ENCODE measurements at regions not wholly inside any gene's neighbourhood (a gene's known extent, or its start where the extent isn't known, plus 50 kb on each side); places are given as distances from the start of the nearest gene placed in this dataset.

DNA sequence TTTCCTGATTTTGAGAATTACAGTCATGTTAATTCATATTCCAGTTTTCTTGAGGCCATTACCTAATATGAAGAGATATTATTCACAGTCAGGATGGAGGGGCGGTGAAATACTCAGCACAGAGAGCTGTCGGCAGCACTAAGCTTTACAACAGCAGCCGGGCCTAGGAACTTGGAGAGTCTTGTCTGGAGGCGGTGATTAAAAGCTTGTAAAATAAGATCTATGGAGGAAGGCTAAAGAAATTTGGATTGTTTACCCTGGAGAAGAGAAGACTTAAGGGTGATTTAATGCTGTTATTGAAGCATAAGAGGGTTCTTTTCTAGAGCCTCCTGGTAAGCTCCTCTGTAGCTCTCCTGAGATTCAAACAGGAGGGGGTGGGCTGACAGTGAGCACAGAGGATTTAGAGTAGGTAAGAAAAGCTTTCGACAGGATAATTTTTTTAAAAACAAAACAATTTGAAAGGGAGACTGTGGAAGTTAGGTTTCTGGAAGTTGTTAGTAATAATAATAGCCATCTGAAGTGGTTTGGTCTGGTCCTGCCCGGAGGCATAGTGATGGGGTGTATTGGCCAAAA is 406.3 kb upstream of the ADAMTSL1 start:
- Histone ChIP-seq H3K4me2 (ENCODE audit: low read depth, low read length) (no peak overlapping the region), H3K27me3 (ENCODE audit: control insufficient read depth in 1 of 2, insufficient read depth in 2 of 2, low read length in 2 of 2) (no peaks in the 10 kb centered on the region), H3K36me3 (replicated peaks in 1 of 2; ENCODE audit: control insufficient read depth in 1 of 2, insufficient read depth in 2 of 2, low read length in 2 of 2) (no peaks in the 10 kb centered on the region), H3K4me1 (ENCODE audit: insufficient read depth, low read length) (no peaks in the 10 kb centered on the region), H2AFZ (ENCODE audit: low read length) (no peak overlapping the region), H3K9ac (ENCODE audit: insufficient read depth, low read depth, low read length) (no peak overlapping the region), H3K9me3 (ENCODE audit: low read length) (no peaks in the 10 kb centered on the region), H4K20me1 (ENCODE audit: insufficient read depth, low read length) (no peaks in the 10 kb centered on the region), H3K79me2 (ENCODE audit: insufficient read depth, low read length) (no peaks in the 10 kb centered on the region), H3K4me3 (replicated peaks in 1 of 3; ENCODE audit: insufficient read depth in 1 of 3, low read depth in 2 of 3, low read length in 3 of 3) (no peak overlapping the region), H3K27ac (ENCODE audit: extremely low read length, insufficient read depth, low read length) (no peak overlapping the region)
- intact Hi-C loops (cut with micrococcal nuclease; ENCODE audit: unreplicated experiment): no loop called here
- no TSS peak for BruUV-seq (replicated peaks)
- in situ Hi-C loops (cut with HindIII; ENCODE audit: extremely low pct_ligation_motif_present, low pct_unique_long_range_greater_than_20kb): no loop called here
- CTCF ChIA-PET (ENCODE audit: low intra/inter-chr PET ratio, low total read pairs): no interaction called here
- 63% methylated on average over 6 of the region's 6 CpGs for WGBS (ENCODE audit: low lambda C conversion rate)
- DNase-seq (ENCODE audit: low spot score) (no peak), ATAC-seq (no peak), FAIRE-seq (no peak)
- TF ChIP-seq, protein P1, sequence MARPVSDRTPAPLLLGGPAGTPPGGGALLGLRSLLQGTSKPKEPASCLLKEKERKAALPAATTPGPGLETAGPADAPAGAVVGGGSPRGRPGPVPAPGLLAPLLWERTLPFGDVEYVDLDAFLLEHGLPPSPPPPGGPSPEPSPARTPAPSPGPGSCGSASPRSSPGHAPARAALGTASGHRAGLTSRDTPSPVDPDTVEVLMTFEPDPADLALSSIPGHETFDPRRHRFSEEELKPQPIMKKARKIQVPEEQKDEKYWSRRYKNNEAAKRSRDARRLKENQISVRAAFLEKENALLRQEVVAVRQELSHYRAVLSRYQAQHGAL (CRISPR knock-in tag; IDR thresholded peaks at IDR 0.05; ENCODE audit: not compliant biosample characterization): no peak
- TF ChIP-seq, protein P2, sequence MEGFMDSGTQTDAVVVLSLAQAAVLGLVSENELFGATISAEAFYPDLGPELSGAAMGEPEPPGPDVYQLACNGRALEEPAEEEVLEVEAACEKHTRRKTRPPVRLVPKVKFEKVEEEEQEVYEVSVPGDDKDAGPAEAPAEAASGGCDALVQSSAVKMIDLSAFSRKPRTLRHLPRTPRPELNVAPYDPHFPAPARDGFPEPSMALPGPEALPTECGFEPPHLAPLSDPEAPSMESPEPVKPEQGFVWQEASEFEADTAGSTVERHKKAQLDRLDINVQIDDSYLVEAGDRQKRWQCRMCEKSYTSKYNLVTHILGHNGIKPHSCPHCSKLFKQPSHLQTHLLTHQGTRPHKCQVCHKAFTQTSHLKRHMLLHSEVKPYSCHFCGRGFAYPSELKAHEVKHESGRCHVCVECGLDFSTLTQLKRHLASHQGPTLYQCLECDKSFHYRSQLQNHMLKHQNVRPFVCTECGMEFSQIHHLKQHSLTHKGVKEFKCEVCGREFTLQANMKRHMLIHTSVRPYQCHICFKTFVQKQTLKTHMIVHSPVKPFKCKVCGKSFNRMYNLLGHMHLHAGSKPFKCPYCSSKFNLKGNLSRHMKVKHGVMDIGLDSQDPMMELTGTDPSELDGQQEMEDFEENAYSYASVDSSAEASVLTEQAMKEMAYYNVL (CRISPR knock-in tag; IDR thresholded peaks at IDR 0.05; ENCODE audit: borderline replicate concordance): no peak
- TF ChIP-seq, protein P3, sequence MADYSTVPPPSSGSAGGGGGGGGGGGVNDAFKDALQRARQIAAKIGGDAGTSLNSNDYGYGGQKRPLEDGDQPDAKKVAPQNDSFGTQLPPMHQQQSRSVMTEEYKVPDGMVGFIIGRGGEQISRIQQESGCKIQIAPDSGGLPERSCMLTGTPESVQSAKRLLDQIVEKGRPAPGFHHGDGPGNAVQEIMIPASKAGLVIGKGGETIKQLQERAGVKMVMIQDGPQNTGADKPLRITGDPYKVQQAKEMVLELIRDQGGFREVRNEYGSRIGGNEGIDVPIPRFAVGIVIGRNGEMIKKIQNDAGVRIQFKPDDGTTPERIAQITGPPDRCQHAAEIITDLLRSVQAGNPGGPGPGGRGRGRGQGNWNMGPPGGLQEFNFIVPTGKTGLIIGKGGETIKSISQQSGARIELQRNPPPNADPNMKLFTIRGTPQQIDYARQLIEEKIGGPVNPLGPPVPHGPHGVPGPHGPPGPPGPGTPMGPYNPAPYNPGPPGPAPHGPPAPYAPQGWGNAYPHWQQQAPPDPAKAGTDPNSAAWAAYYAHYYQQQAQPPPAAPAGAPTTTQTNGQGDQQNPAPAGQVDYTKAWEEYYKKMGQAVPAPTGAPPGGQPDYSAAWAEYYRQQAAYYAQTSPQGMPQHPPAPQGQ (CRISPR knock-in tag; IDR thresholded peaks at IDR 0.05; ENCODE audit: borderline replicate concordance): no peak
- TF ChIP-seq ZNF670 (CRISPR knock-in tag; IDR thresholded peaks at IDR 0.05; ENCODE audit: borderline replicate concordance): no peak
- TF ChIP-seq HOXD1 (CRISPR knock-in tag; IDR thresholded peaks at IDR 0.05): no peak
- no peak for TF ChIP-seq HDAC6 (IDR thresholded peaks at IDR 0.05; ENCODE audit: low read depth, low read length)
- no peak for TF ChIP-seq HOXA9 (CRISPR knock-in tag; IDR thresholded peaks at IDR 0.05; ENCODE audit: borderline replicate concordance)
- POLR2A ChIA-PET: no interaction called here

All from HepG2 (cell line).